ENCODE measurements at regions not wholly inside any gene's neighbourhood (a gene's known extent, or its start where the extent isn't known, plus 50 kb on each side); places are given as distances from the start of the nearest gene placed in this dataset.

GRCh38 chr3:159252274-159252673 is 450.4 kb downstream of the MFSD1 start:
- TF ChIP-seq PAX5 (IDR thresholded peaks at IDR 0.05; ENCODE audit: insufficient read depth, low read length, severe bottlenecking), result no peak
- no peak for TF ChIP-seq POLR2AphosphoS5 (IDR thresholded peaks at IDR 0.05; ENCODE audit: low read depth, low read length)
- TF ChIP-seq SPI1 (IDR thresholded peaks at IDR 0.05; ENCODE audit: low read depth, low read length), result no peak
